ENCODE measurements at regions not wholly inside any gene's neighbourhood (a gene's known extent, or its start where the extent isn't known, plus 50 kb on each side); places are given as distances from the start of the nearest gene placed in this dataset.

GRCh38 chr6:74834967-74835366 lies 370.9 kb downstream of the COL12A1 start:
- TF ChIP-seq, protein P1, sequence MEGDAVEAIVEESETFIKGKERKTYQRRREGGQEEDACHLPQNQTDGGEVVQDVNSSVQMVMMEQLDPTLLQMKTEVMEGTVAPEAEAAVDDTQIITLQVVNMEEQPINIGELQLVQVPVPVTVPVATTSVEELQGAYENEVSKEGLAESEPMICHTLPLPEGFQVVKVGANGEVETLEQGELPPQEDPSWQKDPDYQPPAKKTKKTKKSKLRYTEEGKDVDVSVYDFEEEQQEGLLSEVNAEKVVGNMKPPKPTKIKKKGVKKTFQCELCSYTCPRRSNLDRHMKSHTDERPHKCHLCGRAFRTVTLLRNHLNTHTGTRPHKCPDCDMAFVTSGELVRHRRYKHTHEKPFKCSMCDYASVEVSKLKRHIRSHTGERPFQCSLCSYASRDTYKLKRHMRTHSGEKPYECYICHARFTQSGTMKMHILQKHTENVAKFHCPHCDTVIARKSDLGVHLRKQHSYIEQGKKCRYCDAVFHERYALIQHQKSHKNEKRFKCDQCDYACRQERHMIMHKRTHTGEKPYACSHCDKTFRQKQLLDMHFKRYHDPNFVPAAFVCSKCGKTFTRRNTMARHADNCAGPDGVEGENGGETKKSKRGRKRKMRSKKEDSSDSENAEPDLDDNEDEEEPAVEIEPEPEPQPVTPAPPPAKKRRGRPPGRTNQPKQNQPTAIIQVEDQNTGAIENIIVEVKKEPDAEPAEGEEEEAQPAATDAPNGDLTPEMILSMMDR (IDR thresholded peaks at IDR 0.05): no peak
- TF ChIP-seq POLR2A (IDR thresholded peaks at IDR 0.05): no peak

All from transverse colon (tissue), 3 donors.